Endothelial cell of umbilical vein (primary cell): ENCODE measurements at regions not wholly inside any gene's neighbourhood (a gene's known extent, or its start where the extent isn't known, plus 50 kb on each side); places are given as distances from the start of the nearest gene placed in this dataset.

Experiments used
- CTCF ChIP-seq, 2 donors: IDR thresholded peaks; 1 replicate in 1 of 2; 2 replicates in 1 of 2; pipeline ENCODE4 v1.5.1; 2011; ENCODE audit warnings: low read length in 2 of 2, mild to moderate bottlenecking in 2 of 2, moderate library complexity in 2 of 2, control low read depth in 1 of 2, inconsistent platforms in 1 of 2, low read depth in 1 of 2; ENCODE audit not compliant: insufficient read depth in 1 of 2; ENCODE audit errors: extremely low read depth in 1 of 2
- EZH2 ChIP-seq: IDR thresholded peaks from 2 replicates; pipeline ENCODE4 v1.6.1; 2012; ENCODE audit warnings: borderline replicate concordance, low read depth, mild to moderate bottlenecking, moderate library complexity, low read length, inconsistent platforms; ENCODE audit not compliant: severe bottlenecking
- FOS ChIP-seq: IDR thresholded peaks from 2 replicates; pipeline ENCODE4 v1.6.1; 2011; ENCODE audit warnings: mild to moderate bottlenecking, low read length, moderate library complexity, borderline replicate concordance; ENCODE audit not compliant: insufficient read depth
- GATA2 ChIP-seq: IDR thresholded peaks from 2 replicates; pipeline ENCODE4 v1.7.0; 2011; ENCODE audit warnings: low read depth, mild to moderate bottlenecking, moderate library complexity, mixed read lengths, low read length; ENCODE audit not compliant: insufficient read length, insufficient read depth
- JUN ChIP-seq: IDR thresholded peaks from 2 replicates; pipeline ENCODE4 v1.6.1; 2011; ENCODE audit warnings: borderline replicate concordance, low read depth; ENCODE audit not compliant: insufficient read length, insufficient read depth
- MAX ChIP-seq: IDR thresholded peaks from 2 replicates; pipeline ENCODE4 v1.6.1; 2011; ENCODE audit not compliant: insufficient read depth, insufficient read length
- MYC ChIP-seq: IDR thresholded peaks from one replicate; pipeline ENCODE4 v1.6.1; 2011; ENCODE audit warnings: mild to moderate bottlenecking, low read depth, low read length
- POLR2A ChIP-seq: IDR thresholded peaks from 2 replicates; pipeline ENCODE4 v1.6.1; 2012; ENCODE audit warnings: low read depth, mild to moderate bottlenecking, control low read depth, low read length
- POLR2AphosphoS5 ChIP-seq: IDR thresholded peaks from 2 replicates; pipeline ENCODE4 v1.6.1; 2012; ENCODE audit warnings: low read depth, mild to moderate bottlenecking, control low read depth, low read length, moderate library complexity; ENCODE audit not compliant: insufficient read depth

GRCh38 chr5:1652873-1653697 is 129.3 kb upstream of the LPCAT1 start:
- TF ChIP-seq CTCF (IDR thresholded peaks at IDR 0.05; ENCODE audit: extremely low read depth in 1 of 2, insufficient read depth in 1 of 2, low read depth in 1 of 2, low read length in 2 of 2): no peak
- no peak for TF ChIP-seq POLR2A
- TF ChIP-seq POLR2AphosphoS5: no peak
- TF ChIP-seq FOS: no peak
- peak; percentile 48 for TF ChIP-seq EZH2
- no peak for TF ChIP-seq MYC
- TF ChIP-seq MAX: no peak
- no peak for TF ChIP-seq JUN
- no peak for TF ChIP-seq GATA2
